GM12874 (cell line): ENCODE measurements at regions not wholly inside any gene's neighbourhood (a gene's known extent, or its start where the extent isn't known, plus 50 kb on each side); places are given as distances from the start of the nearest gene placed in this dataset.

Experiments
- TF ChIP-seq, protein P1 (sequence below): IDR thresholded peaks from 2 replicates; pipeline ENCODE4 v1.5.1; 2011; ENCODE audit warnings: low read depth, mild to moderate bottlenecking, control low read depth, low read length, moderate library complexity; ENCODE audit not compliant: insufficient read depth

DNA sequence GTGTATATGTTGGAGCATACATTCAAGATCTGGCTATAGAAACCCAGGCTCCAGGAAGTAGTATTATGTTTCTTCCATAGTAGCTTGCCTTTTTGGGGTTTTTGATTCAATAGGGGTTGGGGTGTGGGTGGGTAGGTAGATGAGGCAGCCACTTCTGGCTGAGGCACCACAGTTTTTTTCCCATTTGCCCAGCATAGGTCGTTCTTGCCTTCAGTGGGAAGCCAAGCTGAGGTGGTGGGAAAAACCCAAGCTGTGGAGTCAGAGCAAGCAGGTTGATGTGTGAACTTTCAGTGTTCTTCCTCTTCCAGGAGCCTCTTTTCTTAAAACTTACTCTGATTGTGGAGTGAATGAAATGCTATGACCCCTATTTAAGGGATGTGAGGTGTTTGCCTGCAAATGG lies 67.0 kb upstream of the RPS6KA3 start:
- TF ChIP-seq, protein P1, sequence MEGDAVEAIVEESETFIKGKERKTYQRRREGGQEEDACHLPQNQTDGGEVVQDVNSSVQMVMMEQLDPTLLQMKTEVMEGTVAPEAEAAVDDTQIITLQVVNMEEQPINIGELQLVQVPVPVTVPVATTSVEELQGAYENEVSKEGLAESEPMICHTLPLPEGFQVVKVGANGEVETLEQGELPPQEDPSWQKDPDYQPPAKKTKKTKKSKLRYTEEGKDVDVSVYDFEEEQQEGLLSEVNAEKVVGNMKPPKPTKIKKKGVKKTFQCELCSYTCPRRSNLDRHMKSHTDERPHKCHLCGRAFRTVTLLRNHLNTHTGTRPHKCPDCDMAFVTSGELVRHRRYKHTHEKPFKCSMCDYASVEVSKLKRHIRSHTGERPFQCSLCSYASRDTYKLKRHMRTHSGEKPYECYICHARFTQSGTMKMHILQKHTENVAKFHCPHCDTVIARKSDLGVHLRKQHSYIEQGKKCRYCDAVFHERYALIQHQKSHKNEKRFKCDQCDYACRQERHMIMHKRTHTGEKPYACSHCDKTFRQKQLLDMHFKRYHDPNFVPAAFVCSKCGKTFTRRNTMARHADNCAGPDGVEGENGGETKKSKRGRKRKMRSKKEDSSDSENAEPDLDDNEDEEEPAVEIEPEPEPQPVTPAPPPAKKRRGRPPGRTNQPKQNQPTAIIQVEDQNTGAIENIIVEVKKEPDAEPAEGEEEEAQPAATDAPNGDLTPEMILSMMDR, result no peak

DNA sequence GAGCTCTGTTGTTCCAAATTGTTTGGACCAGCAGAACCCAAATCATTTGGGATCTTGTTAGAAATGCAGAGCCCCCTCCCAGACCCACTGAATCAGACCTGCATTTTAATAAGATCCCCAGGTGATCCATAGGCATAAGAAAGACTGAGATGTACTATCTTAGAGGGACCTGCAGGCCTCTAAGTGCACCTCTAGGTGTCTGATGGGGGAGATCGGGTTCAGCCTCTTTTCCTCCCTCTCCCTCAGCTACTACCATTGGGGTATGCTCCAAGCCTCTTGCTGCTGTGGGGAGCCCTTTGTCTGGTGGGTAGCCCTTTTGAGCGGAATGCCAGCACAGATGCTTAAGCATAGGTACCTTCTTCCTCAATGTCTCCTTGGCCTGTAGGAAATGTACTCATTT lies 63.8 kb upstream of the RPS6KA3 start:
- TF ChIP-seq, protein P1, result no peak

DNA sequence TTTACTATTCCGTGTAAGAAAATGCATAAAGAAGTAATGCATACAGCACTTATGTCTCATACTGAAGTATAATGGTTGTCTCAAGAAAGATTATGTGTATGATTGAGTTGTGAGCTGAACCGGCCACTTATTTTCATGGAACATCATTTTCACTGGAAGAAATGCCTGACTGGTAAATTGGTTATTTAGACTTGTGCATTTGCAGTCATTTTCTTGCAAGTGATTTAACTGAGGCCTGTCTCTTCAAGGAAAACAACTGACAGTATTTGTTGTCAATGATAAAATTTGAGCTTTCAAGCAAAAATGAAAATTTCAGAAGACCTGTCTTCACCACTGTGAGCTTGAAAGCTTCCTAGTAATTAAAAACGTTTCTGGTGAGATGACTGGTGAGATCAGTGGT lies 62.7 kb upstream of the RPS6KA3 start:
- TF ChIP-seq, protein P1, result no peak

DNA sequence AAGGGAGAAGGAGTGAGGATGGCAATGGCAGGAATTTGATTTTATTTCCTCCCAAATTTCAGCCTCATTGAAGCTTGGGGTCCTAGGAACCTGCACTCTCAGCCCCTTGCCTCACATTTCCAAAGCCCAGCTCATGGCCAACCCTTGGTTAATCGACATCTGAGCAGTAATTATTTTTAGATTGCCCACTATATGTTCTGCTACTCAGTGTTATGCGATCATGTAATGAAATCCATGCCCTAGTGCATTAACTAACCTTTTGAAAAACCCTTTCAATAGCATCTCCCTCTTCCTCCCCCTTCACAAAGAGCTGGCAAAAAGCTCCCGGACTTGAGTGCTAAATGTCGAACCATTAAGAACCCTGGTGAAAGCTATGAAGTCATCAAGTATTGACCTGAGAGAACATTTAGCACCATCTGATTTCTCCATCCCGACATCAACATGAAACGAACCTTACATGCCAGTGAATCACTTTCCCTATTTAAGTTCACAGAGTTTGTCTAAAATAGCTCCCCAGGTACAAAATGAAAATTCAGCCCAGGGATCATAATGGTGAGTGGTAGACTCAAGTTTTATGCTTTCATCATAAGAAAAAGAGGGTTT lies 59.2 kb upstream of the RPS6KA3 start:
- TF ChIP-seq, protein P1, result no peak

DNA sequence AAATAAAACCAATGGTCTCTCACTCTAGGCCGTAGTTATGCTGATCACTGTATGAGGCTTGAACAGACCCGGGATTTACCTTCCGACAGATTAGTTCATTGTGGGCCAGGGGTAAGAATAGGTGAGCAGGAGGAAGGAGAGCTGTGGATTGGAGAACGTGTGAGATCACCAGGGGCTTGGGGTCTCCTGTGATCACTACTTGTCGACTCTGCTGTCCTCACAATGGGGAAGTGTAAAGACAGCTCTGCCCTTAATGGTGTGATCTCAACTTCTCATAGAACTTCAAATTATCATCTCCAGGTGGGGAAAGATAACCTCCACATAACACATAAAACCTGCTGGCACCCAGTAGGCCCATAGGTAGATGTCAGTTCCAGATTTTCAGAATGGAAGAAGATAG lies 56.2 kb upstream of the RPS6KA3 start:
- TF ChIP-seq, protein P1, result no peak

DNA sequence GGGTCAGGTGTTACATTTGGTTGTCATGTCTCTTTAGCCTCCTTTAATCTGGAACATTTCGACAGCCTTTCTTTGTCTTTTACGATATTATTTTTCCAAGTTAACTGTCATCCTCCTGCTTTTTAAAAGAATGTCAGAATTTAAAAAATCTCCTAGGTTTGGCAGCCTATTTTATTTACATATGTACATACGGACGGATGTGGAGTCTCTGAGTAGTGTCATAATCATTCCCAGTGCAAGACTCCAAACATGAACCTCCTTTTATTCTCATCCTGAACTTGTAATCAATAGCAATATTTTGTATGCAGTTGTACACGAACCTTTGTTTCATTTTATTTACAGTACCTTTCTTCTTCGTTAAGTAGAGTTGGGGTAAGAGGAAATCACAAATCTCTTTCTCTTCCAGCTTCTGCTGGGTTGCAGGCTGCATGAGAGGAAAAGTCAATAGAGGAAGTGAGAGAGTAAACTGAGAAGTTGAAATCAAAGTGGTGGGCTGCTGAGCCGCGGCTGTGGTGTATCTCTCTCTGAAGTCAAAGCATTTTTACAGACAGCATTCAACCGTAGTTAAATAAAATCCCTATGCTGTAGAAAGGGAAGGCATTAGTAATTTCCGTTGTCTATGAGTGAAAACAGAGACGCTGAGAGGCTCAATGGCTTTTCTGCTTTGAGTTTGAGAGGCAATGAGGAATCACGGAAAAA lies 53.9 kb upstream of the RPS6KA3 start:
- TF ChIP-seq, protein P1, result no peak

DNA sequence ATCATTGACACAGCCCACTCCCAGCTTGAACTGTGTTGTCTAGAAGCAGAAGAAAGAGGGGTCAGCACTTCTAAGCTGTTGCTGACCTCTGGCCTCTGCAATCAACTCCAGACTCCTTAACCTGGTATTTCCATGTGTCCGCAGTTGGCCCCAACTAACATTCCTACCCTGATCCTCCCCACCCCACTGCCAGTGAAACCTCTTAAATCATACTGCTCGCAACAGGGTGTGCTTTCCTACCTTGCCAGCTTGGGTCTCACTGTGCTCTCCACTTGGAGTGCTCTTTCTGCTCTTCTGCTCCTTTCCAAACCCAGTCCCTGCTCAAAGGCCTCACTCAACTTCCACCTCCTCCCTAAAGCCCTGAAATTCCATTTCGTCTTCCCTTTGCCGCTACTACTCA lies 52.3 kb upstream of the RPS6KA3 start:
- TF ChIP-seq, protein P1, result no peak
